22Rv1 (cell line): ENCODE measurements at regions not wholly inside any gene's neighbourhood (a gene's known extent, or its start where the extent isn't known, plus 50 kb on each side); places are given as distances from the start of the nearest gene placed in this dataset.

ENCODE experiments used
- H3K27ac ChIP-seq: fragments of 450-650 bp; 2 replicates; pipeline ENCODE4 v1.5.1; 2017
- ZFX ChIP-seq: fragments of 450-650 bp; IDR thresholded peaks from 2 replicates; pipeline ENCODE4 v1.6.1; 2017; ENCODE audit warnings: antibody characterized with exemption, borderline replicate concordance
- TF ChIP-seq, protein P1 (sequence below): fragments of 450-650 bp; IDR thresholded peaks from 2 replicates; pipeline ENCODE4 v1.5.1; 2017; ENCODE audit warnings: mild to moderate bottlenecking

DNA sequence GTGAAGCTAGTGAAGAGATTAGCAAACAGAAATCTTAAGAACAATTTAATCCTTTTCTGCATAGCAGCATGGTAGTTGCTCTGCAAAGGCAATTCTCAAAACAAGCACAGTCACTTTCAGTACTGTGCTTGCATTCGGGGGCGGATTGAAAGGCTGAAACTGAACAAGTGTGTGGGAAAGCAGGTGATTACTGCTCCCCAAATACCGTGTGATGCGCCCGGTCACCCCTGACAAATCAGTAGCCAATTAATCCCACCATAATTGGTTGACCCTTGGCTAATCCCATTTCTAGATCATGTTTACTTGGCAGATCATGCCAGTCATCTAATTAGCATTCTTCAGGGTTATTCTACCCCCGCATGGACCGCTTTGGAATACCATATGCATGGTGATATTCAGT lies 76.5 kb upstream of the ADRB1 start:
- TF ChIP-seq, protein P1, sequence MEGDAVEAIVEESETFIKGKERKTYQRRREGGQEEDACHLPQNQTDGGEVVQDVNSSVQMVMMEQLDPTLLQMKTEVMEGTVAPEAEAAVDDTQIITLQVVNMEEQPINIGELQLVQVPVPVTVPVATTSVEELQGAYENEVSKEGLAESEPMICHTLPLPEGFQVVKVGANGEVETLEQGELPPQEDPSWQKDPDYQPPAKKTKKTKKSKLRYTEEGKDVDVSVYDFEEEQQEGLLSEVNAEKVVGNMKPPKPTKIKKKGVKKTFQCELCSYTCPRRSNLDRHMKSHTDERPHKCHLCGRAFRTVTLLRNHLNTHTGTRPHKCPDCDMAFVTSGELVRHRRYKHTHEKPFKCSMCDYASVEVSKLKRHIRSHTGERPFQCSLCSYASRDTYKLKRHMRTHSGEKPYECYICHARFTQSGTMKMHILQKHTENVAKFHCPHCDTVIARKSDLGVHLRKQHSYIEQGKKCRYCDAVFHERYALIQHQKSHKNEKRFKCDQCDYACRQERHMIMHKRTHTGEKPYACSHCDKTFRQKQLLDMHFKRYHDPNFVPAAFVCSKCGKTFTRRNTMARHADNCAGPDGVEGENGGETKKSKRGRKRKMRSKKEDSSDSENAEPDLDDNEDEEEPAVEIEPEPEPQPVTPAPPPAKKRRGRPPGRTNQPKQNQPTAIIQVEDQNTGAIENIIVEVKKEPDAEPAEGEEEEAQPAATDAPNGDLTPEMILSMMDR: no peak
- no peak for TF ChIP-seq ZFX
- H3K27ac ChIP-seq: no peak overlapping the region

DNA sequence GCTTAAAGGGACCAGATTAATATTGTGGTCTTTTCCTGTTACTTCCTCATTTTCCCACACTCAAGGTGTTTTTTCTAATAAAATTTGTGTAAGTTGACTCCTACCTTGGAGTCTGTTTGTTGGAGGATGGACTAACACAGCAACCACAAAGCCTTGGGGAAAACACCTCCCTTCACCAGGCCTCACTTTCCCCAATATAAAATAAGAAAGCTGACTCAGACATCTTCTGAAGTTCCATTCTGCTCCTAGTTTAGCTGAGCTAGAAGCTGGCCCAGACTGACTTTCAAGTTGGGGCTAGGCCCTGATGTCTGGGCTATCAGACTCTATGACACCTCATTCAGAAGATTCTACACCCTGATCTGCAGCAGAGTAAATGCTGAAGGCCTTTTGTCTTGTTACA lies 73.0 kb upstream of the ADRB1 start:
- H3K27ac ChIP-seq: no peak overlapping the region
- TF ChIP-seq, protein P1: no peak
- TF ChIP-seq ZFX: no peak

DNA sequence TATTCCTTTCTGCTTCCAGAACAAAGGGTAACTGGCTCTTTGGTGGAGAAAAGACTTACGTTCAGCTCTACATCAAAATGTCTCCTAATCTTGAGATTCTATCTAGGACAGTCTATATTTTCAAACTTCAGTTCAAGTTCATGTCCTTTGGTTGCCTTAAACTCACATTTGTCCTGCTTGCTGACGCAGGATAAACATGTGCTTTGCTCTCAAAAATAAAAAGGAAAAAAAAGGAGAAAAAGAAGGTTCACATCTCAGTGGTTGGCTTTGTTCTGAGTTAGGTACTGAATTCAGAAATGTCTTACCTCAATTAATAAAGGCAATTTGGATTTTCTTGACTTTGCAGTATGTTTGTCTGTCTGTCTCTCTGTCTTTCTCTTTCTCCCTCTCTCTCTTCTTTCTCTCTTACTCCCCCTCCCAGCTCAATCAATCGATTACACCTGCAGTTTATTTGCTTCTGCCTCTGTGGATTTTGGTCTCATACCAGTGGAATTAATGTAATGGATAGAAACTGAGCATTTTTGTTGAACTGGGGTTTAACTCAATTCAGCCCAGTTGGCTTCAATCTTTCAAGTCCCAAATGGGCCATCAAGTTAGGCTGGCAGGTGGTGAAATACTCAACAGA lies 72.2 kb upstream of the ADRB1 start:
- TF ChIP-seq ZFX: no peak
- H3K27ac ChIP-seq: no peak overlapping the region

DNA sequence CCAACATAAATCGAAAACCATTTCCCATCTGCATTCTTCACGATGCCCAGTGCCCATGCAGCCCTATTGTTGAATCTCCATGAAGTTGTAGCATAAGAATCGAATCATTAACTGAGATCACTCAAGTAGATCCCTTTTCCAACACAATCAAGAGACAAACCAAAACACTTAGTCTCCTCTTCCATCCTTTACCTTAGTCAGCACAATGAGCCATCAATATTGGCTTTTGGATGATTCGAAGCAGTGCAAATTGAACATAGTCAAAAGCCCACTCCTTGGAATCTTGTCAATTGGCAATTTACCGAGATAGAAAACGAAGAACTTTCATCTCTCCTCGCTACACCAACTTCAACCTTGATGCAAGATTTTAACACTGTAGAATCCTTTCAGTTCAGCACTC lies 66.5 kb upstream of the ADRB1 start:
- no peak overlapping the region for H3K27ac ChIP-seq
- no peak for TF ChIP-seq ZFX
- TF ChIP-seq, protein P1: no peak

DNA sequence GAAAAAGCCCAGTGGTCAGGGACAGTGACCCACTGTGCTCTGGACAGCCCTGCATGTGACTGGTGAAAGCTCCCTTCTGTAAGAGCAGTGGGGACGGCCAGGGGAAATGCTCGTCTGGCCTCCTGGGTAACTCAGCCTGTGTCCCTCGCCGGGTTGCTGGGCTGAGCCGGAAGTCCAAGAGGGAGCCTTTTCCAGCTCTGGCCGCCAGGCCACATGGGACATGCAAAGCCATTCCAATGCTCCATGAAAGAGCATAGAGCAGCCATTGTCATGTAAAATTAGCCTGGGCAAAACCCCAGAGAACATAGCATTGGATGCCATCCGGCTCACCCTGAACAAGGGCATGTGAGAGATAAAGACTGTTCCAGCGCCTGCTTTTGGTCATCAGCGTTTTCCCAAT lies 64.9 kb upstream of the ADRB1 start:
- no peak overlapping the region for H3K27ac ChIP-seq
- TF ChIP-seq ZFX: no peak
- TF ChIP-seq, protein P1: no peak

DNA sequence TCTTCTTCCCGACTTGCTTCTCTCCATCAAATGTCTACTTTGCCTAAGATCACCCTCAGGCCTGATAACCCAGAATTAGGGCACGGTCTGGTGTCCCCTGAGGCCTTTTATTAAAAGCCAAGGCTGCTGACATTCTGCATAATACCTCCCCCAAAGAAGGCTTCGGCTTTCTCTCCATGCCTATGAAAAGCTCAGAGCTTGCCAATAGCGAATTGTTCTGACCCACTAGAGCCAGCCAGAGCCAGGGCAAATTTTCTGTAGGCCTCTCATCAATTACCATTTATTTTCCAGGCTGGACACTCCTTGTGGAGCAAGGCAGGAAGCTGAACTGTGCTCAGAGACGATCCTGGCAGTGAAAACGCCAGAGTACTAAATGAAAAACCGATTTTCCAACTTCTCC lies 64.3 kb upstream of the ADRB1 start:
- no peak for TF ChIP-seq ZFX
- TF ChIP-seq, protein P1: no peak
- no peak overlapping the region for H3K27ac ChIP-seq

DNA sequence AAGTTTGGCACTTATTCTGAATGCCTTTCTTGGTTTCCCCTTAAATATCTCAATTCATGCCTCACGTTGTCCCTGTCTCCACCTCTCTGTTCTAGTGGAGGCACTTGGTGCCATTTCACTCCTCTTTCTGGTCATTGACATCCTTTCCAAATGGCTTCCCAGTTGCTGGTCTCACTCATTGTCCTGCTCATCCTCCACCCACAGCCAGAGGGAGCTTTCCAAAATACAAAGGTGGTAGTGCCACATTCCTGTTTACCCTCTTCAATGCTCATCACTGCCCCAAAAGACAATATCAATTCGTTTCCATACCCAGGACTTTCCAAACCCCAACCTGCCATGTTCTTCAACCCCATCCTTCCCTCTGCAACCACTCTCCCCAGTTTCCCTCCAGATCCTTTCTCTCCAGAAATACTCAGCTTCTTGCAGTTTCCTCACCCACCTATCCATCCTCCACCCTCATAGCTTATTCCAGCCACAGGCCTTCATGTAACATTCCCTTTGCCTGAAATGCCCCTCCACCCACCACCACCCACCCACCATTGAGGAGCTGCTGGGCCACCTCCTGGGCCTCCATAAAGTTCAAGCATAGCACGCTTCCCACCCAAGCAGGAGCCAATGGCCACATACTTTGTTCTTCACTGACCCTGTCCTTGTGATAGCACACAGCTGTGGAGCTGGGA lies 63.1 kb upstream of the ADRB1 start:
- H3K27ac ChIP-seq: no peak overlapping the region
- TF ChIP-seq ZFX: no peak
- TF ChIP-seq, protein P1: peak; percentile 41
